NT2/D1 (cell line): ENCODE measurements at regions not wholly inside any gene's neighbourhood (a gene's known extent, or its start where the extent isn't known, plus 50 kb on each side); places are given as distances from the start of the nearest gene placed in this dataset.

ENCODE experiments used
- SUZ12 ChIP-seq: IDR thresholded peaks from 2 replicates; pipeline ENCODE4 v1.6.1; 2011; ENCODE audit not compliant: insufficient read length, insufficient read depth; ENCODE audit errors: extremely low read depth
- YY1 ChIP-seq: IDR thresholded peaks from 2 replicates; pipeline ENCODE4 v1.6.1; 2011; ENCODE audit not compliant: insufficient read length, insufficient read depth

GRCh38 chr7:120055300-120055699 is 217.7 kb upstream of the KCND2 start:
- TF ChIP-seq SUZ12 (no peak), YY1 (no peak)
